Esophagus (tissue), 2 donors: ENCODE measurements at regions not wholly inside any gene's neighbourhood (a gene's known extent, or its start where the extent isn't known, plus 50 kb on each side); places are given as distances from the start of the nearest gene placed in this dataset.

Experiments
- H3K27ac ChIP-seq, 2 donors: one replicate each; pipeline ENCODE4 v1.5.1; 2013; ENCODE audit warnings: low read depth in 2 of 2, mild to moderate bottlenecking in 2 of 2, inconsistent platforms in 1 of 2, low read length in 1 of 2, moderate library complexity in 1 of 2
- H3K27me3 ChIP-seq, 2 donors: one replicate each; pipeline ENCODE4 v1.6.1; 2013; ENCODE audit warnings: low read length in 2 of 2, control low read depth in 1 of 2, mild to moderate bottlenecking in 1 of 2; ENCODE audit not compliant: insufficient read depth in 2 of 2, control insufficient read depth in 1 of 2
- H3K36me3 ChIP-seq, 2 donors: one replicate each; pipeline ENCODE4 v1.6.1; 2013; ENCODE audit warnings: low read length in 1 of 2; ENCODE audit not compliant: control insufficient read depth in 2 of 2, insufficient read depth in 2 of 2
- H3K4me1 ChIP-seq, 2 donors: one replicate each; pipeline ENCODE4 v1.6.1; 2013; ENCODE audit warnings: low read length in 1 of 2; ENCODE audit not compliant: control insufficient read depth in 2 of 2, insufficient read depth in 2 of 2
- H3K4me3 ChIP-seq, 2 donors: one replicate each; pipeline ENCODE4 v1.5.1; 2013; ENCODE audit warnings: low read length in 2 of 2, mild to moderate bottlenecking in 2 of 2, low read depth in 1 of 2, moderate library complexity in 1 of 2
- H3K9me3 ChIP-seq, 2 donors: one replicate each; pipeline ENCODE4 v1.6.1; 2013; ENCODE audit warnings: mild to moderate bottlenecking in 2 of 2, low read depth in 1 of 2, low read length in 1 of 2, moderate library complexity in 1 of 2; ENCODE audit not compliant: control insufficient read depth in 2 of 2, insufficient read depth in 1 of 2
- WGBS, 2 donors: extraction: QIAGEN DNeasy Blood & Tissue Kit; methylation state at CpG; one replicate each; pipeline ENCODE4 v1.1.7; 2013; 5-methylcytosine and 5-hydroxymethylcytosine counted together
- donor health status: healthy with polysubstance abuse.
- donor health status: Bipolar disorder and iron deficiency.

DNA sequence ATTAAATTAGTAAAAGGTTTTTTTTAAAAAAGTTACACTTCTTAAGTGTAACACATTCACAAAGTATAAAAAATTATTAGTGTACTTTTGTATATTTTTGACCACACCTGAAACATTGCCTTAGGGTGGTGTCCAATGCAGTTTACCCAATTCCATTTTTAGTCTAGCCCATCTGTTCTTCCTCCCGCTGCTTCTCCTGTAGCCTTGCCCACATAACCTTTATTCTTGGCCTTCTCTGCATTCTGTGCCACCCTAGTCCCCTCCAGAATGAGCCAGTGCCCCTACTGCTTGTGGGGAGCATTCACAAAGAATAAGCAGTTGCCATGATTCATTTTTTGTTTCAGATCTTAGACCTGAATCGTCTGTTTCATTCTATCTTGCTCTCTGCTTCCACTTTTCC lies 78.4 kb upstream of the MYT1L start:
- Histone ChIP-seq H3K4me3 (no peak overlapping the region), H3K36me3 (no peaks in the 10 kb centered on the region), H3K9me3 (no peaks in the 10 kb centered on the region), H3K27me3 (no peaks in the 10 kb centered on the region), H3K27ac (no peak overlapping the region), H3K4me1 (no peaks in the 10 kb centered on the region)
- 66 to 73% methylated on average over 2 of the region's 2 CpGs for whole genome bisulfite sequencing, 2 donors

DNA sequence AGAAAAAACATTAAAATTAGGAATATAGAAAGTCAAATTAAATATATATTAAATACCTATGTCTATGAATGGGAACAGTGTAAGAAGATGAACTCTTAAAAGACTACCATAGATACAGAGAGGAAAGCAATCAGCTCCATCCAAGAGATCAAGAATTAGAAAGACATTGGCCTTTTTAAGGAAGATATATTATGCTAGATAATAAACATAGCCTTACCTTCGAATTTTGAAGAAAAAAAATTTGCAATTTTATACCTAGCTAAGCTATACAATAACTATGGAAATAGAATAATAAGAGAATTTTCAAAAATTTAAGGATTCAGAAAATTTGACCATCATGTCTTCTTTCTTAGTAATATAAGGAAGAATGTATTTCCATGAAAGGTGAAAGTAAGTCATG lies 74.7 kb upstream of the MYT1L start:
- no peaks in the 10 kb centered on the region for H3K4me1 ChIP-seq
- no peaks in the 10 kb centered on the region for H3K27me3 ChIP-seq
- H3K27ac ChIP-seq: no peak overlapping the region
- no peaks in the 10 kb centered on the region for H3K36me3 ChIP-seq
- WGBS, 2 donors: 58 to 64% methylated on average over 1 of the region's 1 CpG
- H3K9me3 ChIP-seq: peaks cover 0 to 5% of the 10 kb centered on the region in 2 donors
- H3K4me3 ChIP-seq: no peak overlapping the region

DNA sequence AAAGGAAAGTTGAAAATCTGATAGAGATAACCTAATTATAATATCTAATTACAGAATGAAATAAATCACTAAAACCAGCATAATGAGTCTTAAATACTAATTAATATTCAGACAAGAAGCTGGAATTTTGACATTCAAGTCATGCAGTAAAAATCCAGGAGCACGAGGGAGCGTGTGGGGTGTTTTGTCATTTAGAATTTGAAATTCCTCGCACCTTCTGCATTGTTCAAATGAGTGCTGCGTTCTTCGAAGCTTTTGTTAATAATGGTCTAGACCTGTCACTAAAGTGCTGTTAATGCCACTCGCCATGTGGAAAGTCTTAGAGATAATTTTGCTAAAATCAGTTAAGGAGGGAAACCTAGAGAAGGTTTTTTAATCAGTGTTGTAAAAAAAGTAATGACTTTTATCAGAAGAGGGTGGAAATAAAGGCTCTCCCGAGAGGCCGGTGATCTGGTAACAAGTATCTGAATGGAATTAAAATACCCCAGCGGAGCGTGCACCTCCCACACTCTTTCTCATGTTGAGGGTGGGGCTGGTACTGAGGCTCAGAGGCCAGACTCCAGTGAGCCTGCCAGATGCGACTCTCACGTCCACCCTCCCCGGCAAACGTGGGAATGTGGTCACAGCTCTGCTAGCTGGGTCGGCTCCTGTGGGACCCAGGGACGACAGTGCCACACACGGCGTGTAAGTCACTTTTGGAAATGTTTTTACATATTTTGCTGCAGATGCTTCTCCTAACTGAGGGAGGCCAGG lies 69.4 kb upstream of the MYT1L start:
- WGBS, 2 donors: 86% methylated on average over 18 of the region's 18 CpGs
- H3K27ac ChIP-seq: no peak overlapping the region
- no peak overlapping the region for H3K4me3 ChIP-seq
- no peaks in the 10 kb centered on the region for H3K4me1 ChIP-seq
- H3K36me3 ChIP-seq: no peaks in the 10 kb centered on the region
- no peaks in the 10 kb centered on the region for H3K27me3 ChIP-seq
- H3K9me3 ChIP-seq: peaks cover 0 to 5% of the 10 kb centered on the region in 2 donors

DNA sequence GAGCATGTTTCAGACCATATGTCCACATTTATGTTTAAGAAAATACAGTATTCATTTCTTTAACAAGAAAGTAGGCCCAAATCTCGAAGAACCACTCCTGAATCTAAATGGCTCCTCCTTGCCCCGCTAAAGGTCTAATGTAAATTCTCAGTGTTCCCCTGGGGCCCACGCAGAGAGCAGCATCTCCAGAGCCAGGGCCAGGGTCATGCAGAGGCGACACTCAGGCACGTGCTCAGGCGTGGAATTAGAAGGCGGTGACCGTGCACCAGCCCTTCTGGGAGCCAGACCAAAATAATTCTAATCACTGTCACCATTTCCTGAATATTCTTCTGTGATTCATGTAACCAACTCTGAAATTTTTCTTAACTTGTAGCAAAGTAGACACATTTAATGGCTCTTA lies 68.3 kb upstream of the MYT1L start:
- H3K27me3 ChIP-seq: no peaks in the 10 kb centered on the region
- no peaks in the 10 kb centered on the region for H3K36me3 ChIP-seq
- whole genome bisulfite sequencing, 2 donors: 72% methylated on average over 8 of the region's 8 CpGs
- peaks cover 0 to 5% of the 10 kb centered on the region in 2 donors for H3K9me3 ChIP-seq
- H3K4me1 ChIP-seq: no peaks in the 10 kb centered on the region
- no peak overlapping the region for H3K4me3 ChIP-seq
- H3K27ac ChIP-seq: no peak overlapping the region

DNA sequence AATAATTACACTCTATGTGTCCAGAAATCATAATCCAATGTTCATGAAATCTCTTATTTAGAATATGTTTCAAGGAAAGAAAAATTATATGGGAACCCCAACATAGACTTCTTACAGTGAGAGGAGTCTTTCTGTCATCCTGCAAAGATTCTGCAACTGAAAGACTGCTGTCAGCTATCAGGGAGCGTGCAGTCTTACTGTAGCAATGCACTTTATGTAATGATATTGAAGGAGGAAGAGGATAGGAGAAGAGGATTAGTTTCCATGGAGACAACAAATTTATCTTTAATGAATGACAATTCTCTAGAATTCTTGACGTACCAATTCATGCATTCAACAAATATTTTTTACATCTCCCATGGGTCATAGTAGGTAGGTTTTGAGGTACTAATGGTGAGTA lies 61.3 kb upstream of the MYT1L start:
- Histone ChIP-seq H3K36me3 (no peaks in the 10 kb centered on the region), H3K27ac (no peak overlapping the region), H3K4me3 (no peak overlapping the region), H3K9me3 (peaks cover 0 to 2% of the 10 kb centered on the region in 2 donors), H3K27me3 (no peaks in the 10 kb centered on the region), H3K4me1 (no peaks in the 10 kb centered on the region)
- 79 to 81% methylated on average over 2 of the region's 2 CpGs for WGBS, 2 donors

DNA sequence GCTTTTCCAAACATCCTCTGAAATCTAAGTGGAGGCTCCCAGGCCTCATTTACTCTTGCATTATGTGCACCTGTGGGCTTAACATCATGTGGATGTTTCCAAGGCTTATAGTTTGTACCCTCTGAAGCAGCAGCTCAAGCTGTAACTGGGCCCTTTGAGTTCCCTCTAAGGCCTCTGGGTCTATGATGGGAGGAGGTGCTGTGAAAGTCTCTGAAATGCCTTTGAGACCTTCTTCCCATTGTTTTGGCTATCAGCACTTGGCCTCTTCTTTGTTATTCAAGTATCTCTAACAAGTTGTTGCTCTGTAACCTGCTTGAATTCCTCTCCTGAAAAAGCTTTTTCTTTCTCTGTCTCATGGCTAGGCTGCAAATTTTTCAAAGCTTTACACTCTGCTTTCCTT lies 58.1 kb upstream of the MYT1L start:
- Histone ChIP-seq H3K4me3 (no peak overlapping the region), H3K4me1 (no peaks in the 10 kb centered on the region), H3K36me3 (no peaks in the 10 kb centered on the region), H3K27ac (no peak overlapping the region), H3K9me3 (peaks cover 0 to 2% of the 10 kb centered on the region in 2 donors), H3K27me3 (no peaks in the 10 kb centered on the region)
